GM12878 (cell line): ENCODE measurements at regions not wholly inside any gene's neighbourhood (a gene's known extent, or its start where the extent isn't known, plus 50 kb on each side); places are given as distances from the start of the nearest gene placed in this dataset.

Experiments
- ATAC-seq: fragments of 200-7000 bp; cut with Tn5 transposase; 3 replicates; pipeline ENCODE4 v1.9.1; 2020; ENCODE audit warnings: mild to moderate bottlenecking, moderate library complexity
- BruUV-seq: library from RNA; stranded (reverse); fragments of 400-500 nt; replicated peaks from 2 replicates; lab custom pipeline; 2021; lab: Mats Ljungman, UMichigan
- CTCF ChIA-PET: fragments of 300-600 bp; sonication (Branson Sonifier 250); formaldehyde crosslinking; extraction: SDS; loops from one replicate; lab custom pipeline; 2021; ENCODE audit warnings: inconsistent platforms; lab: Yijun Ruan, JAX
- POLR2A ChIA-PET: fragments of 350-600 bp; formaldehyde crosslinking; extraction: SDS; loops from one replicate; lab custom pipeline; 2021; ENCODE audit warnings: inconsistent platforms; lab: Charles Lee
- RAD21 ChIA-PET: fragments of 300-600 bp; sonication (Branson Sonifier 250); formaldehyde crosslinking; loops from one replicate; lab custom pipeline; 2023; ENCODE audit warnings: antibody characterized with exemption; ENCODE audit not compliant: unreplicated experiment; lab: Charles Lee
- SMC1A ChIA-PET: fragments of 300-600 bp; sonication (Branson Sonifier 250); formaldehyde crosslinking; loops from one replicate; lab custom pipeline; 2023; ENCODE audit not compliant: unreplicated experiment, uncharacterized antibody; lab: Charles Lee
- DNase-seq: peaks from one replicate; pipeline ENCODE4 v3.0.0-alpha.2; 2011; ENCODE audit warnings: low read depth, low spot score
- FAIRE-seq: peaks from 3 replicates; lab custom pipeline; 2011; peaks lifted over from hg19 to GRCh38; lab: Jason Lieb, UNC
- H2AFZ ChIP-seq: 2 replicates; pipeline ENCODE4 v1.6.0; 2011; ENCODE audit warnings: low read depth, low read length, control low read depth; ENCODE audit not compliant: control insufficient read depth
- H3K27ac ChIP-seq: 2 replicates; pipeline ENCODE4 v1.5.1; 2011; ENCODE audit warnings: control low read depth; ENCODE audit not compliant: control insufficient read depth, insufficient read depth
- H3K27me3 ChIP-seq, 2 experiments: replicated peaks in 1 of 2; 2 replicates each; pipeline versions ENCODE4 v1.6.0 to v1.6.1; 2011; ENCODE audit warnings: low read length in 1 of 2; ENCODE audit not compliant: control insufficient read depth in 2 of 2, insufficient read depth in 2 of 2
- H3K36me3 ChIP-seq, 2 experiments: 2 replicates each; pipeline ENCODE4 v1.5.1; 2011; ENCODE audit warnings: low read length in 1 of 2; ENCODE audit not compliant: control insufficient read depth in 2 of 2, insufficient read depth in 2 of 2
- H3K4me1 ChIP-seq: 2 replicates; pipeline ENCODE4 v1.6.1; 2011; ENCODE audit warnings: mild to moderate bottlenecking, low read length, moderate library complexity, mixed read lengths; ENCODE audit not compliant: control insufficient read depth, insufficient read depth
- H3K4me2 ChIP-seq: 2 replicates; pipeline ENCODE4 v1.6.0; 2011; ENCODE audit warnings: control low read depth; ENCODE audit not compliant: control insufficient read depth, insufficient read depth
- H3K4me3 ChIP-seq: fragments of 200-600 bp; sonication (generic); 2 replicates; pipeline ENCODE4 v1.5.1; 2016
- H3K79me2 ChIP-seq: 2 replicates; pipeline ENCODE4 v1.6.0; 2011; ENCODE audit warnings: low read length; ENCODE audit not compliant: control insufficient read depth, insufficient read depth
- H3K9ac ChIP-seq: 2 replicates; pipeline ENCODE4 v1.8.0; 2011; ENCODE audit warnings: low read length, control low read depth, mixed read lengths; ENCODE audit not compliant: control insufficient read depth, insufficient read depth
- H3K9me3 ChIP-seq: replicated peaks from 3 replicates; pipeline ENCODE4 v1.5.1; 2011; ENCODE audit warnings: mild to moderate bottlenecking, low read length; ENCODE audit not compliant: control insufficient read depth, insufficient read depth
- H4K20me1 ChIP-seq: 2 replicates; pipeline ENCODE4 v1.6.0; 2011; ENCODE audit not compliant: control insufficient read depth, insufficient read depth
- DPF2 ChIP-seq: fragments of 450-650 bp; IDR thresholded peaks from 2 replicates; pipeline ENCODE4 v1.6.1; 2017; ENCODE audit warnings: mild to moderate bottlenecking
- EED ChIP-seq: sonication (generic); IDR thresholded peaks from 2 replicates; pipeline ENCODE4 v1.6.1; 2016; ENCODE audit warnings: antibody characterized with exemption, low read depth
- EGR1 ChIP-seq, 2 experiments: IDR thresholded peaks; 1 replicate in 1 of 2; 2 replicates in 1 of 2; pipeline ENCODE4 v1.6.1; 2011 to 2012; ENCODE audit warnings: low read depth in 2 of 2, low read length in 2 of 2, borderline replicate concordance in 1 of 2, mild to moderate bottlenecking in 1 of 2, moderate library complexity in 1 of 2
- ETV6 ChIP-seq, 2 experiments: fragments of 450-650 bp in 1 of 2; IDR thresholded peaks in 1 of 2; conservative IDR thresholded peaks in 1 of 2; 2 replicates each; pipeline ENCODE4 v1.6.1; 2014; ENCODE audit warnings: antibody characterized with exemption in 1 of 2, borderline replicate concordance in 1 of 2, low read depth in 1 of 2, mild to moderate bottlenecking in 1 of 2, moderate library complexity in 1 of 2
- FOS ChIP-seq: IDR thresholded peaks from 3 replicates; pipeline ENCODE4 v1.6.1; 2011; ENCODE audit warnings: borderline replicate concordance; ENCODE audit not compliant: insufficient read length; ENCODE audit errors: extremely low read depth
- GABPA ChIP-seq: IDR thresholded peaks from 2 replicates; pipeline ENCODE4 v1.6.1; 2014; ENCODE audit warnings: antibody characterized with exemption, low read depth, mild to moderate bottlenecking, inconsistent platforms
- HDAC6 ChIP-seq: fragments of 200-600 bp; sonication (generic); IDR thresholded peaks from one replicate; pipeline ENCODE4 v1.8.0; 2017; ENCODE audit warnings: antibody characterized with exemption; ENCODE audit not compliant: unreplicated experiment
- HDGF ChIP-seq: fragments of 450-650 bp; IDR thresholded peaks from 2 replicates; pipeline ENCODE4 v1.6.1; 2016; ENCODE audit warnings: antibody characterized with exemption
- IKZF1 ChIP-seq: fragments of 450-650 bp; conservative IDR thresholded peaks from 2 replicates; pipeline ENCODE4 v1.6.1; 2017; ENCODE audit warnings: antibody characterized with exemption, mild to moderate bottlenecking
- KDM1A ChIP-seq: fragments of 200-600 bp; sonication (generic); IDR thresholded peaks from 2 replicates; pipeline ENCODE4 v1.6.1; 2016; ENCODE audit warnings: borderline replicate concordance
- PRDM15 ChIP-seq: fragments of 450-650 bp; formaldehyde crosslinking; IDR thresholded peaks from 2 replicates; pipeline ENCODE4 v1.4.0; 2020; ENCODE audit warnings: mild to moderate bottlenecking, moderate library complexity
- RAD21 ChIP-seq: IDR thresholded peaks from 2 replicates; pipeline ENCODE4 v1.6.1; 2011; ENCODE audit warnings: mild to moderate bottlenecking, low read depth, low read length, moderate library complexity; ENCODE audit not compliant: insufficient read depth
- SMAD1 ChIP-seq: fragments of 450-650 bp; IDR thresholded peaks from 2 replicates; pipeline ENCODE4 v1.6.1; 2018; ENCODE audit warnings: mild to moderate bottlenecking, low read depth; ENCODE audit not compliant: partially characterized antibody
- SMARCA5 ChIP-seq: fragments of 450-650 bp; IDR thresholded peaks from 2 replicates; pipeline ENCODE4 v1.6.1; 2017; ENCODE audit warnings: mild to moderate bottlenecking
- ZBED1 ChIP-seq: IDR thresholded peaks from 2 replicates; pipeline ENCODE4 v1.6.1; 2016; ENCODE audit warnings: borderline replicate concordance
- ZNF384 ChIP-seq: IDR thresholded peaks from 2 replicates; pipeline ENCODE4 v1.6.1; 2012; ENCODE audit warnings: low read depth, mild to moderate bottlenecking, low read length, improper control_type of control experiment, borderline replicate concordance
- ZNF622 ChIP-seq: fragments of 450-650 bp; IDR thresholded peaks from 2 replicates; pipeline ENCODE4 v1.6.1; 2017; ENCODE audit warnings: mild to moderate bottlenecking, inconsistent platforms
- WGBS: methylation state at CpG from one replicate; pipeline ENCODE4 v1.1.6; 2016; ENCODE audit warnings: low lambda C conversion rate; ENCODE audit not compliant: insufficient replicate concordance, insufficient coverage; ENCODE audit errors: missing lambda C conversion rate; 5-methylcytosine and 5-hydroxymethylcytosine counted together
- in situ Hi-C: fragments of 300-500 bp; cut with MboI; formaldehyde crosslinking; loops from 9 replicates; pipeline ENCODE4 v1.14.3; 2018; ENCODE audit warnings: mixed read lengths
- intact Hi-C: fragments of 100-400 bp; cut with micrococcal nuclease; formaldehyde crosslinking; loops from one replicate; pipeline ENCODE4 v1.14.2; 2022; ENCODE audit not compliant: unreplicated experiment

- no peaks in the 10 kb centered on the region for H3K4me1 ChIP-seq
- TF ChIP-seq EED: no peak
- TF ChIP-seq, all 136 proteins: peak for 0
- Histone ChIP-seq H3K27ac (no peak overlapping the region), H3K36me3 (no peaks in the 10 kb centered on the region), H3K4me2 (no peak overlapping the region), H2AFZ (no peak overlapping the region), H3K27me3 (no peaks in the 10 kb centered on the region), H3K9me3 (no peaks in the 10 kb centered on the region), H4K20me1 (no peaks in the 10 kb centered on the region), H3K4me3 (no peak overlapping the region), H3K9ac (no peak overlapping the region), H3K79me2 (no peaks in the 10 kb centered on the region)
- DNase-seq (no peak), ATAC-seq (no peak), FAIRE-seq (no peak)
- intact Hi-C loops (no loop called here), in situ Hi-C loops (no loop called here)
- CTCF ChIA-PET: no interaction called here
- RAD21 ChIA-PET: no interaction called here
- SMC1A ChIA-PET: interaction anchor here (0.7 to 2.3 kb wide), 2 partner anchors 12 to 445 kb away, joined by 3 to 6 read pairs; no protein-coding TSS in a partner anchor
- POLR2A ChIA-PET: no interaction called here
- no TSS peak for BruUV-seq
These were observed 633.8 kb downstream of the SLCO4C1 start for GRCh38 chr5:101662263-101662662.

DNA sequence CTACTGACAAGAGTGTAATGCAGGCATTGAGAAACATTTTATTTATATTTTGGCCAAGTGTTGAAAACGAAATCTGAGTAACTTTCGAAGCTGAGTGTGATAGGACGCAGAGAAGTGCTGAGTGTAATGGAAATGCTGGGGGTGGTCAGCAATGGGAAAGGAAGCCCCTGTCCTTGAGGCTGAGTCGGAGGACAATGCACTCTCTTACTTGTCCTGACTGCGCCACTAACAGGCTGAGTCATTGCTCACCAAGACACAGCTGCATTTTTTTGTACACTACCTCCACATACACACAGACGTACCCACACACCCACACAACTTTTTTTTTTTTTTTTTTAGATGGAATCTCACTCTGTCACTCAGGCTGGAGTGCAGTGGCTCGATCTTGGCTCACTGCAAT, 637.7 kb downstream of the SLCO4C1 start:
- CTCF ChIA-PET: interaction anchor here (1.7 kb wide), 1 partner anchor 20 kb away, joined by 5 read pairs; no protein-coding TSS in a partner anchor
- H3K9ac ChIP-seq: no peak overlapping the region
- DNase-seq: no peak
- no peak for ATAC-seq
- no peaks in the 10 kb centered on the region for H3K36me3 ChIP-seq
- H3K4me2 ChIP-seq: no peak overlapping the region
- POLR2A ChIA-PET: no interaction called here
- no TSS peak for BruUV-seq
- no peak overlapping the region for H3K4me3 ChIP-seq
- no peak overlapping the region for H3K27ac ChIP-seq
- in situ Hi-C loops (no loop called here), intact Hi-C loops (no loop called here)
- WGBS: 25% methylated on average over 7 of the region's 7 CpGs
- H3K27me3 ChIP-seq: no peaks in the 10 kb centered on the region
- H3K79me2 ChIP-seq: no peaks in the 10 kb centered on the region
- FAIRE-seq: no peak
- SMC1A ChIA-PET: no interaction called here
- no peaks in the 10 kb centered on the region for H3K4me1 ChIP-seq
- no peaks in the 10 kb centered on the region for H4K20me1 ChIP-seq
- H3K9me3 ChIP-seq: no peaks in the 10 kb centered on the region
- RAD21 ChIA-PET: no interaction called here
- H2AFZ ChIP-seq: no peak overlapping the region
- TF ChIP-seq ZNF384 (no peak), PRDM15 (CRISPR knock-in tag) (no peak), ZBED1 (no peak), ETV6 (conservative IDR thresholded peaks at IDR 0.05 in 1 of 2, IDR thresholded peaks at IDR 0.05 in 1 of 2; ENCODE audit: borderline replicate concordance in 1 of 2, low read depth in 1 of 2) (no peak), HDAC6 (no peak), GABPA (no peak), HDGF (no peak), KDM1A (no peak), SMARCA5 (no peak), EGR1 (IDR thresholded peaks at IDR 0.05; ENCODE audit: borderline replicate concordance in 1 of 2, low read depth in 2 of 2, low read length in 2 of 2) (no peak), RAD21 (no peak), DPF2 (no peak), IKZF1 (no peak), SMAD1 (no peak), ZNF622 (no peak), FOS (no peak)
